Endothelial cell of umbilical vein (primary cell): ENCODE measurements at regions not wholly inside any gene's neighbourhood (a gene's known extent, or its start where the extent isn't known, plus 50 kb on each side); places are given as distances from the start of the nearest gene placed in this dataset.

Experiments used
- BruUV-seq: library from RNA; stranded (reverse); fragments of 400-500 nt; replicated peaks from 2 replicates; lab custom pipeline; 2021; lab: Mats Ljungman, UMichigan
- CTCF ChIA-PET: fragments of 300-600, 350-600 bp; sonication (Branson Sonifier 250); formaldehyde crosslinking; loops from one replicate; lab custom pipeline; 2021; ENCODE audit warnings: antibody characterized with exemption, inconsistent platforms; lab: Charles Lee
- POLR2A ChIA-PET: fragments of 300-600, 350-600 bp; sonication (Branson Sonifier 250); formaldehyde crosslinking; loops from one replicate; lab custom pipeline; 2021; ENCODE audit warnings: antibody characterized with exemption, inconsistent platforms; lab: Charles Lee
- DNase-seq: peaks from one replicate; pipeline ENCODE4 v3.0.0-alpha.2; 2011; ENCODE audit warnings: low read depth, low spot score
- FAIRE-seq: peaks from 2 replicates; lab custom pipeline; 2011; peaks lifted over from hg19 to GRCh38; lab: Jason Lieb, UNC
- H2AFZ ChIP-seq: 2 replicates; pipeline ENCODE4 v1.6.0; 2012; ENCODE audit warnings: low read depth, low read length, control low read depth, inconsistent platforms
- H3K27ac ChIP-seq: 2 replicates; pipeline ENCODE4 v1.5.1; 2011; ENCODE audit warnings: low read depth, mild to moderate bottlenecking, control low read depth, low read length, moderate library complexity; ENCODE audit not compliant: insufficient read depth
- H3K27me3 ChIP-seq, 2 experiments: 2 replicates each; pipeline versions ENCODE4 v1.6.0 to v1.6.1; 2011; ENCODE audit warnings: low read length in 2 of 2, mixed read lengths in 1 of 2; ENCODE audit not compliant: control insufficient read depth in 2 of 2, insufficient read depth in 2 of 2
- H3K36me3 ChIP-seq, 2 experiments: 2 replicates in 1 of 2; 3 replicates in 1 of 2; pipeline ENCODE4 v1.5.1; 2011; ENCODE audit warnings: low read length in 2 of 2, mild to moderate bottlenecking in 1 of 2, moderate library complexity in 1 of 2; ENCODE audit not compliant: control insufficient read depth in 2 of 2, insufficient read depth in 2 of 2; ENCODE audit errors: extremely low read depth in 1 of 2
- H3K4me1 ChIP-seq: 3 replicates; pipeline ENCODE4 v1.5.1; 2011; ENCODE audit warnings: mild to moderate bottlenecking, low read length; ENCODE audit not compliant: control insufficient read depth, insufficient read depth; ENCODE audit errors: extremely low read depth
- H3K4me2 ChIP-seq: 2 replicates; pipeline ENCODE4 v1.6.1; 2011; ENCODE audit warnings: low read length, control low read depth, mixed read lengths; ENCODE audit not compliant: insufficient read depth
- H3K4me3 ChIP-seq, 3 experiments: fragments of 200-600 bp in 1 of 3; sonication (generic), shearing (Covaris generic) in 1 of 3; replicated peaks in 1 of 3; 2 replicates each; pipeline ENCODE4 v1.5.1; 2011 to 2016; ENCODE audit warnings: control low read depth in 3 of 3, low read length in 3 of 3, mild to moderate bottlenecking in 2 of 3, inconsistent platforms in 1 of 3, low read depth in 1 of 3, moderate library complexity in 1 of 3; ENCODE audit not compliant: insufficient read depth in 1 of 3
- H3K79me2 ChIP-seq: 2 replicates; pipeline ENCODE4 v1.6.0; 2012; ENCODE audit warnings: low read length, inconsistent platforms; ENCODE audit not compliant: control insufficient read depth, insufficient read depth
- H3K9ac ChIP-seq: replicated peaks from 2 replicates; pipeline ENCODE3; 2011; ENCODE audit warnings: low read length, control low read depth; ENCODE audit not compliant: insufficient read depth; ENCODE audit errors: extremely low read depth
- H3K9me1 ChIP-seq: replicated peaks from 3 replicates; pipeline ENCODE4 v1.6.0; 2011; ENCODE audit warnings: mild to moderate bottlenecking, low read length; ENCODE audit not compliant: control insufficient read depth, insufficient read depth; ENCODE audit errors: extremely low read depth
- H3K9me3 ChIP-seq: replicated peaks from 2 replicates; pipeline ENCODE4 v1.5.1; 2012; ENCODE audit warnings: low read length, inconsistent platforms; ENCODE audit not compliant: control insufficient read depth, insufficient read depth
- H4K20me1 ChIP-seq: replicated peaks from 2 replicates; pipeline ENCODE3; 2011; ENCODE audit warnings: mild to moderate bottlenecking, low read length; ENCODE audit not compliant: control insufficient read depth, insufficient read depth; ENCODE audit errors: extremely low read depth
- CTCF ChIP-seq, 2 donors: IDR thresholded peaks; 1 replicate in 1 of 2; 2 replicates in 1 of 2; pipeline ENCODE4 v1.5.1; 2011; ENCODE audit warnings: low read length in 2 of 2, mild to moderate bottlenecking in 2 of 2, moderate library complexity in 2 of 2, control low read depth in 1 of 2, inconsistent platforms in 1 of 2, low read depth in 1 of 2; ENCODE audit not compliant: insufficient read depth in 1 of 2; ENCODE audit errors: extremely low read depth in 1 of 2
- EZH2 ChIP-seq: IDR thresholded peaks from 2 replicates; pipeline ENCODE4 v1.6.1; 2012; ENCODE audit warnings: borderline replicate concordance, low read depth, mild to moderate bottlenecking, moderate library complexity, low read length, inconsistent platforms; ENCODE audit not compliant: severe bottlenecking
- FOS ChIP-seq: IDR thresholded peaks from 2 replicates; pipeline ENCODE4 v1.6.1; 2011; ENCODE audit warnings: mild to moderate bottlenecking, low read length, moderate library complexity, borderline replicate concordance; ENCODE audit not compliant: insufficient read depth
- GATA2 ChIP-seq: IDR thresholded peaks from 2 replicates; pipeline ENCODE4 v1.7.0; 2011; ENCODE audit warnings: low read depth, mild to moderate bottlenecking, moderate library complexity, mixed read lengths, low read length; ENCODE audit not compliant: insufficient read length, insufficient read depth
- JUN ChIP-seq: IDR thresholded peaks from 2 replicates; pipeline ENCODE4 v1.6.1; 2011; ENCODE audit warnings: borderline replicate concordance, low read depth; ENCODE audit not compliant: insufficient read length, insufficient read depth
- MAX ChIP-seq: IDR thresholded peaks from 2 replicates; pipeline ENCODE4 v1.6.1; 2011; ENCODE audit not compliant: insufficient read depth, insufficient read length
- MYC ChIP-seq: IDR thresholded peaks from one replicate; pipeline ENCODE4 v1.6.1; 2011; ENCODE audit warnings: mild to moderate bottlenecking, low read depth, low read length
- POLR2A ChIP-seq: IDR thresholded peaks from 2 replicates; pipeline ENCODE4 v1.6.1; 2012; ENCODE audit warnings: low read depth, mild to moderate bottlenecking, control low read depth, low read length
- POLR2AphosphoS5 ChIP-seq: IDR thresholded peaks from 2 replicates; pipeline ENCODE4 v1.6.1; 2012; ENCODE audit warnings: low read depth, mild to moderate bottlenecking, control low read depth, low read length, moderate library complexity; ENCODE audit not compliant: insufficient read depth
- dilution Hi-C: fragments of 300-500 bp; cut with MboI; formaldehyde crosslinking; loops from one replicate; pipeline ENCODE4 v1.15.0; 2019; ENCODE audit warnings: low sequenced_read_pairs; ENCODE audit not compliant: extremely low pct_ligation_motif_present
- intact Hi-C: fragments of 100-400 bp; cut with micrococcal nuclease; formaldehyde crosslinking; loops from one replicate; pipeline ENCODE4 v1.10.0; 2022

- no peaks in the 10 kb centered on the region for H3K36me3 ChIP-seq
- no peak overlapping the region for H3K27ac ChIP-seq
- dilution Hi-C loops (no loop called here), intact Hi-C loops (no loop called here)
- no peak overlapping the region for H3K4me3 ChIP-seq
- H3K9ac ChIP-seq: no peak overlapping the region
- no peak for DNase-seq
- H3K4me1 ChIP-seq: no peaks in the 10 kb centered on the region
- TF ChIP-seq POLR2AphosphoS5: no peak
- TF ChIP-seq CTCF (IDR thresholded peaks at IDR 0.05; ENCODE audit: extremely low read depth in 1 of 2, insufficient read depth in 1 of 2, low read depth in 1 of 2, low read length in 2 of 2): peak in 1 of 2 donors; percentile 7
- FAIRE-seq: no peak
- no peaks in the 10 kb centered on the region for H3K9me1 ChIP-seq
- H3K27me3 ChIP-seq: peaks cover 0 to 9% of the 10 kb centered on the region in 2 experiments
- no peaks in the 10 kb centered on the region for H3K9me3 ChIP-seq
- no TSS peak for BruUV-seq
- POLR2A ChIA-PET: no interaction called here
- CTCF ChIA-PET: no interaction called here
- no peaks in the 10 kb centered on the region for H3K79me2 ChIP-seq
- H3K4me2 ChIP-seq: no peak overlapping the region
- H2AFZ ChIP-seq: no peak overlapping the region
- H4K20me1 ChIP-seq: no peaks in the 10 kb centered on the region
These were observed 329.4 kb upstream of the CTNNB1 start for GRCh38 chr3:40869939-40870338.

- TF ChIP-seq JUN: no peak
- no peak for TF ChIP-seq GATA2
- TF ChIP-seq FOS: no peak
- TF ChIP-seq POLR2A: no peak
- no peak for TF ChIP-seq EZH2
- no peak for TF ChIP-seq POLR2AphosphoS5
- no peak for TF ChIP-seq MYC
- TF ChIP-seq MAX: no peak
- no peak for TF ChIP-seq CTCF (IDR thresholded peaks at IDR 0.05; ENCODE audit: extremely low read depth in 1 of 2, insufficient read depth in 1 of 2, low read depth in 1 of 2, low read length in 2 of 2)
- Histone ChIP-seq H3K4me3 (no peak overlapping the region), H3K27me3 (peaks cover 0 to 7% of the 10 kb centered on the region in 2 experiments), H3K27ac (no peak overlapping the region), H3K9me1 (no peaks in the 10 kb centered on the region), H3K9ac (no peak overlapping the region), H4K20me1 (no peaks in the 10 kb centered on the region), H3K4me2 (no peak overlapping the region), H3K79me2 (no peaks in the 10 kb centered on the region), H2AFZ (no peak overlapping the region), H3K4me1 (no peaks in the 10 kb centered on the region), H3K9me3 (no peaks in the 10 kb centered on the region), H3K36me3 (no peaks in the 10 kb centered on the region)
- no TSS peak for BruUV-seq
- ChIA-PET CTCF (interaction anchor here (1.2 kb wide), 1 partner anchor 49 kb away, joined by 3 read pairs; no protein-coding TSS in a partner anchor), POLR2A (no interaction called here)
- intact Hi-C loops (no loop called here), dilution Hi-C loops (no loop called here)
- DNase-seq (no peak), FAIRE-seq (no peak)
These were observed 327.9 kb upstream of the CTNNB1 start for GRCh38 chr3:40871394-40871793.
